ENCODE measurements at regions not wholly inside any gene's neighbourhood (a gene's known extent, or its start where the extent isn't known, plus 50 kb on each side); places are given as distances from the start of the nearest gene placed in this dataset.
"Not testable (repeated sequence)": the region's sequence is repeated elsewhere in the genome, so short reads cannot be mapped to it uniquely, and the experiment has no call there.

DNA sequence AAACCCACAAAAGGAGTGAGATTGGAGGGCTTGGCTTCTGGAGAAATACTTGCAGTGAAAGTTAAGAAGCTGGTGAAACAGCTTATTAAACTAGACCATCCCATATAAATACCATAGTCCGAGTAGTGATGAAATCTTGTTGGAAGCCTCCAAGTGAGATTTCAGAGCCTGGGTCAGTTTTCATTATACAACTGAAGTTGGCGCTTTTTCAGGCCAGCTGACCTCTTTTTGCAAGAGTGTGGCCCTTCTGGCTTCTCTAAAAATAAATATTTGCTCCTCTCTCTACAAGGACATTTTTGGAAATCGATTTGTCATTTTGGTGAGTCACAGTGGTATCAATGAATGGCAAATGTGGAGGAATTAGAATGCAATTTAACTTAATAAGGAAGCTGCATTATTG, 51.2 kb upstream of the THRB start:
- Histone ChIP-seq H3K9me3 (ENCODE audit: low read length) (no peaks in the 10 kb centered on the region), H3K4me1 (ENCODE audit: low read length) (no peaks in the 10 kb centered on the region), H3K27me3 (ENCODE audit: low read length) (0 out of 2 replicates have a peak, but pooled peaks cover 4% of the 10 kb centered on the region), H3K79me2 (ENCODE audit: low read length) (no peaks in the 10 kb centered on the region), H3K4me2 (ENCODE audit: low read depth, low read length, poor library complexity, severe bottlenecking) (no peak overlapping the region), H3K27ac (ENCODE audit: low read length) (no peak overlapping the region), H3K4me3 (ENCODE audit: low read length) (no peak overlapping the region), H4K20me1 (ENCODE audit: insufficient read depth, low read depth, low read length) (no peaks in the 10 kb centered on the region), H2AFZ (ENCODE audit: low read length) (no peak overlapping the region), H3K36me3 (ENCODE audit: insufficient read depth, low read length) (no peaks in the 10 kb centered on the region), H3K9me2 (replicated peaks; ENCODE audit: insufficient read depth, low read length) (no peaks in the 10 kb centered on the region), H3K9ac (ENCODE audit: low read length) (no peak overlapping the region)
- DNase-seq = no peak

DNA sequence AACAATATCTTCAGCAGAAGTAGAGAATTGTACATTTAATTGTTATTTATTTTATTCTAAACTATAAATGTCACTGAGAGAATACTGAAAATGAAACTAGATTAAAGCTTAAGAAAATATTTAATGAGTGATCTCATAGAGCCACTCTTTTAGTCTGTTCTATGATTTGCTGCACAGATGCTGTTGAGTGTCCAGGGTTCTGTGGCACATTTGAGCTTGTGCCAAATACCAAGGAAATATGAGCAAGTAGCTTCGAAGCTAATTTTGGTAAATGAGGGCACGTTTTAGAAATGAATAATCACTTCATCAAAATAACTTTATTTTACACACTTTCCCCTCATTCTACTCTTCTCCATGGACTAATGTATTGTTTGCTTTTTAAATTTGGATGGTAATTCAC, 53.6 kb upstream of the THRB start:
- Histone ChIP-seq H3K4me3 (ENCODE audit: low read length) (no peak overlapping the region), H3K27ac (ENCODE audit: low read length) (no peak overlapping the region), H3K79me2 (ENCODE audit: low read length) (no peaks in the 10 kb centered on the region), H3K9ac (ENCODE audit: low read length) (no peak overlapping the region), H3K9me3 (ENCODE audit: low read length) (no peaks in the 10 kb centered on the region), H3K9me2 (replicated peaks; ENCODE audit: insufficient read depth, low read length) (no peaks in the 10 kb centered on the region), H2AFZ (ENCODE audit: low read length) (no peak overlapping the region), H3K27me3 (ENCODE audit: low read length) (no peaks in the 10 kb centered on the region), H3K4me1 (ENCODE audit: low read length) (no peaks in the 10 kb centered on the region), H4K20me1 (ENCODE audit: insufficient read depth, low read depth, low read length) (no peaks in the 10 kb centered on the region), H3K36me3 (ENCODE audit: insufficient read depth, low read length) (no peaks in the 10 kb centered on the region), H3K4me2 (ENCODE audit: low read depth, low read length, poor library complexity, severe bottlenecking) (no peak overlapping the region)
- DNase-seq = no peak

GRCh38 chr3:24550588-24550987, 55.9 kb upstream of the THRB start:
- Histone ChIP-seq H3K4me3 (ENCODE audit: low read length) (no peak overlapping the region), H2AFZ (ENCODE audit: low read length) (no peak overlapping the region), H3K4me2 (ENCODE audit: low read depth, low read length, poor library complexity, severe bottlenecking) (no peak overlapping the region), H3K9ac (ENCODE audit: low read length) (no peak overlapping the region), H4K20me1 (ENCODE audit: insufficient read depth, low read depth, low read length) (no peaks in the 10 kb centered on the region), H3K4me1 (ENCODE audit: low read length) (no peaks in the 10 kb centered on the region), H3K9me3 (ENCODE audit: low read length) (no peaks in the 10 kb centered on the region), H3K79me2 (ENCODE audit: low read length) (no peaks in the 10 kb centered on the region), H3K27me3 (ENCODE audit: low read length) (no peaks in the 10 kb centered on the region), H3K27ac (ENCODE audit: low read length) (no peak overlapping the region), H3K9me2 (replicated peaks; ENCODE audit: insufficient read depth, low read length) (no peaks in the 10 kb centered on the region), H3K36me3 (ENCODE audit: insufficient read depth, low read length) (no peaks in the 10 kb centered on the region)
- no peak for DNase-seq

DNA sequence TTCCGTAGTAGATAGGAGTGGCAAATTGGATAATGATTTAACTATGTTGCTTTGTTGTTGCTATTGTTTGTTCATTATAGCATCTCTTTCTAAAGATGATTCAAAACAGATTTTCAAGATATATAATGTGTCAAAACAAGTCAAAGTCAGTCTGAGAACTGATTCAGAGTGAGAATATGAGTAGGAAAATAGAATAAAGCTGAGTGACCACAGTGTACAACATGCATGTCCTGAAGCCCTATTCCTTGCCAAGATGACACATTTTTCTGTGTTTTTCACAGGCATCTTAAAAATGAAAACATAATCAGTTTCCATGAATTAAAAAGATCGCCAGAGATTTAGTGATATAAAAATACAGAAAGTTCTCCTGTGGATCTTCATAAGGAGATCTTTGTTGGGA, 57.0 kb upstream of the THRB start:
- DNase-seq = no peak
- Histone ChIP-seq H3K4me1 (ENCODE audit: low read length) (no peaks in the 10 kb centered on the region), H4K20me1 (ENCODE audit: insufficient read depth, low read depth, low read length) (no peaks in the 10 kb centered on the region)

GRCh38 chr3:24562895-24563294, 68.2 kb upstream of the THRB start:
- Histone ChIP-seq H3K9me3 (ENCODE audit: low read length) (no peaks in the 10 kb centered on the region), H3K4me1 (ENCODE audit: low read length) (no peaks in the 10 kb centered on the region), H3K9me2 (replicated peaks; ENCODE audit: insufficient read depth, low read length) (peaks cover 3% of the 10 kb centered on the region; the same call in 1 of the 2 replicates), H4K20me1 (ENCODE audit: insufficient read depth, low read depth, low read length) (no peaks in the 10 kb centered on the region), H3K79me2 (ENCODE audit: low read length) (no peaks in the 10 kb centered on the region), H3K9ac (ENCODE audit: low read length) (no peak overlapping the region), H2AFZ (ENCODE audit: low read length) (no peak overlapping the region), H3K4me2 (ENCODE audit: low read depth, low read length, poor library complexity, severe bottlenecking) (no peak overlapping the region), H3K36me3 (ENCODE audit: insufficient read depth, low read length) (no peaks in the 10 kb centered on the region), H3K27ac (ENCODE audit: low read length) (no peak overlapping the region), H3K27me3 (ENCODE audit: low read length) (no peaks in the 10 kb centered on the region), H3K4me3 (ENCODE audit: low read length) (no peak overlapping the region)
- DNase-seq = no peak

More for the DNA sequence above, 57.0 kb upstream of the THRB start:
- Histone ChIP-seq H3K79me2 (ENCODE audit: low read length) (no peaks in the 10 kb centered on the region), H3K27ac (ENCODE audit: low read length) (no peak overlapping the region), H3K4me2 (ENCODE audit: low read depth, low read length, poor library complexity, severe bottlenecking) (no peak overlapping the region), H3K9me2 (replicated peaks; ENCODE audit: insufficient read depth, low read length) (no peaks in the 10 kb centered on the region), H3K27me3 (ENCODE audit: low read length) (no peaks in the 10 kb centered on the region), H3K36me3 (ENCODE audit: insufficient read depth, low read length) (no peaks in the 10 kb centered on the region), H3K9ac (ENCODE audit: low read length) (no peak overlapping the region), H3K4me3 (ENCODE audit: low read length) (no peak overlapping the region), H3K9me3 (ENCODE audit: low read length) (no peaks in the 10 kb centered on the region), H2AFZ (ENCODE audit: low read length) (no peak overlapping the region)

DNA sequence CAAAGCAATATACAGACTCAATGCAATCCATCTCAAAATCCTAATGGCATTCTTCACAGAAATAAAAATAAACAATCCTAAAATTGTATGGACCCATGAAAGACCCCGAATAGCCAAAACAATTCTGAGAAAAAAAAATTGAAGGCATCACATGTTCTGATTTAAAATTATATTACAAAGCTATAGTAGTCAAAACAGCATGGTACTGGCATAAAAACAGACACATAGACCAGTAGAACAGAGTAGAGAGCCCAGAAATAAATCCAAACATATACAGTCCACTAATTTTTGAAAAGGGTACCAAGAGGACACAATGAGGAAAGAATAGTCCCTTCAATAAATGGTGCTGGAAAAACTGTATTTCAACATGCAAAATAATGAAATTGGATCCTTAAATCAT, 70.4 kb upstream of the THRB start:
- no peak overlapping the region for H3K9ac ChIP-seq (ENCODE audit: low read length)
- H3K9me3 ChIP-seq (ENCODE audit: low read length) = no peaks in the 10 kb centered on the region
- H4K20me1 ChIP-seq (ENCODE audit: insufficient read depth, low read depth, low read length) = no peaks in the 10 kb centered on the region
- H2AFZ ChIP-seq (ENCODE audit: low read length) = no peak overlapping the region
- H3K4me2 ChIP-seq (ENCODE audit: low read depth, low read length, poor library complexity, severe bottlenecking) = no peak overlapping the region
- no peak overlapping the region for H3K27ac ChIP-seq (ENCODE audit: low read length)
- peaks cover 3% of the 10 kb centered on the region; the same call in 1 of the 2 replicates for H3K9me2 ChIP-seq (replicated peaks; ENCODE audit: insufficient read depth, low read length)
- no peak overlapping the region for H3K4me3 ChIP-seq (ENCODE audit: low read length)
- DNase-seq = no peak
- H3K36me3 ChIP-seq (ENCODE audit: insufficient read depth, low read length) = no peaks in the 10 kb centered on the region
- no peaks in the 10 kb centered on the region for H3K79me2 ChIP-seq (ENCODE audit: low read length)
- H3K27me3 ChIP-seq (ENCODE audit: low read length) = no peaks in the 10 kb centered on the region
- H3K4me1 ChIP-seq (ENCODE audit: low read length) = no peaks in the 10 kb centered on the region

- Histone ChIP-seq H3K4me2 (ENCODE audit: low read depth, low read length, poor library complexity, severe bottlenecking) (no peak overlapping the region), H3K27me3 (ENCODE audit: low read length) (no peaks in the 10 kb centered on the region), H3K4me3 (ENCODE audit: low read length) (no peak overlapping the region), H3K9me2 (replicated peaks; ENCODE audit: insufficient read depth, low read length) (peaks cover 3% of the 10 kb centered on the region; the same call in 1 of the 2 replicates), H4K20me1 (ENCODE audit: insufficient read depth, low read depth, low read length) (no peaks in the 10 kb centered on the region), H3K79me2 (ENCODE audit: low read length) (no peaks in the 10 kb centered on the region), H3K27ac (ENCODE audit: low read length) (no peak overlapping the region), H3K36me3 (ENCODE audit: insufficient read depth, low read length) (no peaks in the 10 kb centered on the region), H3K9me3 (ENCODE audit: low read length) (no peaks in the 10 kb centered on the region), H2AFZ (ENCODE audit: low read length) (no peak overlapping the region), H3K4me1 (ENCODE audit: low read length) (no peaks in the 10 kb centered on the region), H3K9ac (ENCODE audit: low read length) (no peak overlapping the region)
- DNase-seq = no peak
These were observed 71.0 kb upstream of the THRB start for GRCh38 chr3:24565656-24566055.

GRCh38 chr3:24566927-24567326, 72.3 kb upstream of the THRB start:
- Histone ChIP-seq H3K79me2 (ENCODE audit: low read length) (no peaks in the 10 kb centered on the region), H4K20me1 (ENCODE audit: insufficient read depth, low read depth, low read length) (no peaks in the 10 kb centered on the region), H3K9me2 (replicated peaks; ENCODE audit: insufficient read depth, low read length) (peaks cover 3% of the 10 kb centered on the region; the same call in 1 of the 2 replicates), H3K27ac (ENCODE audit: low read length) (no peak overlapping the region), H2AFZ (ENCODE audit: low read length) (no peak overlapping the region), H3K9ac (ENCODE audit: low read length) (no peak overlapping the region), H3K4me2 (ENCODE audit: low read depth, low read length, poor library complexity, severe bottlenecking) (no peak overlapping the region), H3K27me3 (ENCODE audit: low read length) (no peaks in the 10 kb centered on the region), H3K9me3 (ENCODE audit: low read length) (no peaks in the 10 kb centered on the region), H3K36me3 (ENCODE audit: insufficient read depth, low read length) (no peaks in the 10 kb centered on the region), H3K4me1 (ENCODE audit: low read length) (no peaks in the 10 kb centered on the region), H3K4me3 (ENCODE audit: low read length) (no peak overlapping the region)
- no peak for DNase-seq

DNA sequence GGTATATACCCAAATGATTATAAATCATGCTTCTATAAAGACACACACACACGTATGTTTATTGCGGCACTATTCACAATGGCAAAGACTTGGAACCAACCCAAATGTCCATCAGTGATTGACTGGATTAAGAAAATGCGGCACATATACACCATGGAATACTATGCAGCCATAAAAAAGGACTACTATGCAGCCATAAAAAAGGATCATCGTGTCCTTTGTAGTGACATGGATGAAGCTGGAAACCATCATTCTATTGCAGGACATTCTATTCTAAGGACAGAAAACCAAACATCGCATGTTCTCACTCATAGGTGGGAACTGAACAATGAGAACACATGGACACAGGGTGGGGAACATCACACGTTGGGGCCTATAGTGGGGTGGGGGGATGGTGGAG, 77.8 kb upstream of the THRB start:
- DNase-seq; H3K4me1 ChIP-seq (ENCODE audit: low read length); H3K4me3 ChIP-seq (ENCODE audit: low read length): not testable (repeated sequence)

More for the DNA sequence above, 77.8 kb upstream of the THRB start:
- not testable (repeated sequence) for H4K20me1 ChIP-seq (ENCODE audit: insufficient read depth, low read depth, low read length); H3K9ac ChIP-seq (ENCODE audit: low read length); H3K27ac ChIP-seq (ENCODE audit: low read length); H3K27me3 ChIP-seq (ENCODE audit: low read length); H3K36me3 ChIP-seq (ENCODE audit: insufficient read depth, low read length); H3K9me2 ChIP-seq (replicated peaks; ENCODE audit: insufficient read depth, low read length); H3K79me2 ChIP-seq (ENCODE audit: low read length); H3K9me3 ChIP-seq (ENCODE audit: low read length); H2AFZ ChIP-seq (ENCODE audit: low read length); H3K4me2 ChIP-seq (ENCODE audit: low read depth, low read length, poor library complexity, severe bottlenecking)
